Naive B cell (primary cell): ENCODE measurements at regions not wholly inside any gene's neighbourhood (a gene's known extent, or its start where the extent isn't known, plus 50 kb on each side); places are given as distances from the start of the nearest gene placed in this dataset.
A peak's percentile ranks its signal among the peaks of the same experiment; 100 is the strongest.

Experiments
- ATAC-seq, 2 donors: fragments of 150-1000 bp; cut with Tn5 transposase; 2 replicates each; pipeline ENCODE4 v1.10.0; 2021; ENCODE audit warnings: low read depth in 2 of 2, mild to moderate bottlenecking in 2 of 2, moderate library complexity in 2 of 2
- DNase-seq: peaks from one replicate; pipeline ENCODE4 v3.0.0; 2022
- H3K27ac Mint-ChIP-seq, 6 donors: one replicate each; pipeline ENCODE4 v1.8.0; 2020 to 2022; ENCODE audit warnings: mild to moderate bottlenecking in 6 of 6, mixed read lengths in 6 of 6, moderate library complexity in 5 of 6, inconsistent platforms in 2 of 6
- H3K27me3 Mint-ChIP-seq, 3 donors: one replicate each; pipeline ENCODE4 v1.8.0; 2021 to 2022; ENCODE audit warnings: mixed read lengths in 3 of 3, mild to moderate bottlenecking in 1 of 3
- H3K36me3 Mint-ChIP-seq, 2 donors: one replicate each; pipeline ENCODE4 v1.8.0; 2020 to 2022; ENCODE audit warnings: mixed read lengths in 2 of 2, inconsistent platforms in 1 of 2, mild to moderate bottlenecking in 1 of 2
- H3K4me1 Mint-ChIP-seq, 3 donors: one replicate each; pipeline ENCODE4 v1.8.0; 2020 to 2022; ENCODE audit warnings: mixed read lengths in 3 of 3, inconsistent platforms in 1 of 3, mild to moderate bottlenecking in 1 of 3, moderate library complexity in 1 of 3
- H3K4me3 Mint-ChIP-seq, 8 donors: one replicate each; pipeline ENCODE4 v1.8.0; 2020 to 2022; ENCODE audit warnings: mild to moderate bottlenecking in 8 of 8, mixed read lengths in 8 of 8, moderate library complexity in 8 of 8, inconsistent platforms in 2 of 8
- H3K9me3 Mint-ChIP-seq, 7 donors: one replicate each; pipeline ENCODE4 v1.8.0; 2020 to 2022; ENCODE audit warnings: mixed read lengths in 7 of 7, mild to moderate bottlenecking in 5 of 7, inconsistent platforms in 2 of 7, moderate library complexity in 1 of 7

GRCh38 chr10:4678023-4678950 lies 147.7 kb upstream of the AKR1E2 start:
- DNase-seq (no peak), ATAC-seq (no peak)
- no peaks in the 10 kb centered on the region for H3K9me3 Mint-ChIP-seq
- no peaks in the 10 kb centered on the region for H3K36me3 Mint-ChIP-seq
- peaks cover 8 to 23% (median 9%) of the 10 kb centered on the region in 3 donors for H3K27me3 Mint-ChIP-seq
- H3K27ac Mint-ChIP-seq: no peak overlapping the region
- H3K4me1 Mint-ChIP-seq: no peaks in the 10 kb centered on the region
- H3K4me3 Mint-ChIP-seq: no peak overlapping the region

- ATAC-seq: no peak
- H3K36me3 Mint-ChIP-seq: no peaks in the 10 kb centered on the region
- H3K4me3 Mint-ChIP-seq: no peak overlapping the region
Observed at GRCh38 chr10:4677296-4678021, 148.5 kb upstream of the AKR1E2 start.

GRCh38 chr10:4676566-4676965 lies 149.4 kb upstream of the AKR1E2 start:
- ATAC-seq: no peak
- H3K36me3 Mint-ChIP-seq: no peaks in the 10 kb centered on the region
- no peak overlapping the region for H3K4me3 Mint-ChIP-seq
- no peaks in the 10 kb centered on the region for H3K4me1 Mint-ChIP-seq
- no peak for DNase-seq
- H3K27ac Mint-ChIP-seq: no peak overlapping the region
- H3K9me3 Mint-ChIP-seq: no peaks in the 10 kb centered on the region
- H3K27me3 Mint-ChIP-seq: peaks cover 8 to 23% (median 8%) of the 10 kb centered on the region in 3 donors

More at GRCh38 chr10:4677296-4678021, 148.5 kb upstream of the AKR1E2 start:
- Mint-ChIP-seq H3K27ac (no peak overlapping the region), H3K9me3 (no peaks in the 10 kb centered on the region), H3K4me1 (no peaks in the 10 kb centered on the region), H3K27me3 (peaks cover 8 to 23% (median 8%) of the 10 kb centered on the region in 3 donors)
- DNase-seq: no peak

- Mint-ChIP-seq H3K4me3 (no peak overlapping the region), H3K27me3 (peaks cover 8 to 23% (median 8%) of the 10 kb centered on the region in 3 donors), H3K9me3 (peaks cover 0 to 7% (median 1%) of the 10 kb centered on the region in 7 donors), H3K27ac (no peak overlapping the region), H3K4me1 (no peaks in the 10 kb centered on the region), H3K36me3 (no peaks in the 10 kb centered on the region)
- DNase-seq: no peak
- ATAC-seq: no peak
Observed at GRCh38 chr10:4675808-4676207, 150.2 kb upstream of the AKR1E2 start.

- no peak overlapping the region for H3K4me3 Mint-ChIP-seq
- peaks cover 4 to 14% (median 8%) of the 10 kb centered on the region in 3 donors for H3K27me3 Mint-ChIP-seq
- H3K27ac Mint-ChIP-seq: no peak overlapping the region
- DNase-seq (no peak), ATAC-seq (no peak)
- H3K4me1 Mint-ChIP-seq: no peaks in the 10 kb centered on the region
- no peaks in the 10 kb centered on the region for H3K36me3 Mint-ChIP-seq
- peaks cover 0 to 30% (median 6%) of the 10 kb centered on the region in 7 donors for H3K9me3 Mint-ChIP-seq
Observed at GRCh38 chr10:4673279-4674040, 152.5 kb upstream of the AKR1E2 start.

DNA sequence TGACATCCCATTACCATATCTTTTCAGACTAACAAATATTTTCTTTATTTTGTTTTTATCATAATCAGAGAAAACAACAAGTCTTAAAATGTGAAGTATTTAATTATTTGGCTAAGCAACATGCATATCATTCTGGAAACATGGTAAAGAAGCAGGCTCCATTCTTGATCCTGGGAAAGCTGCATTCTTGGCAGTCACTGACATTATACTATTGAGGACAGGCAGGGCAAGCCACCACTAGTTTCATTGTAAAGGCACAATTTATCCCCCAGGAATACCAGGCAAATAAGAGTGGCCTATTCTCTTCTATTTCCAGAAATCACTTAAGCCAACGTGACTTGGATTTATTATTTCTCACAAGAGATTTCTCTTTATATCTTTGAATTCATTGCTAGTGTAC lies 153.8 kb upstream of the AKR1E2 start:
- no peak overlapping the region for H3K4me3 Mint-ChIP-seq
- H3K4me1 Mint-ChIP-seq: no peaks in the 10 kb centered on the region
- H3K27ac Mint-ChIP-seq: no peak overlapping the region
- H3K9me3 Mint-ChIP-seq: peaks cover 0 to 33% (median 6%) of the 10 kb centered on the region in 7 donors
- no peaks in the 10 kb centered on the region for H3K36me3 Mint-ChIP-seq
- peaks cover 4 to 9% (median 8%) of the 10 kb centered on the region in 3 donors for H3K27me3 Mint-ChIP-seq
- DNase-seq: no peak
- ATAC-seq: no peak

GRCh38 chr10:4671451-4672145 lies 154.4 kb upstream of the AKR1E2 start:
- DNase-seq: no peak
- H3K4me1 Mint-ChIP-seq: no peaks in the 10 kb centered on the region
- H3K4me3 Mint-ChIP-seq: no peak overlapping the region
- peaks cover 0 to 33% (median 6%) of the 10 kb centered on the region in 7 donors for H3K9me3 Mint-ChIP-seq
- H3K27me3 Mint-ChIP-seq: peaks cover 4 to 9% (median 7%) of the 10 kb centered on the region in 3 donors
- no peaks in the 10 kb centered on the region for H3K36me3 Mint-ChIP-seq
- no peak overlapping the region for H3K27ac Mint-ChIP-seq
- no peak for ATAC-seq

DNA sequence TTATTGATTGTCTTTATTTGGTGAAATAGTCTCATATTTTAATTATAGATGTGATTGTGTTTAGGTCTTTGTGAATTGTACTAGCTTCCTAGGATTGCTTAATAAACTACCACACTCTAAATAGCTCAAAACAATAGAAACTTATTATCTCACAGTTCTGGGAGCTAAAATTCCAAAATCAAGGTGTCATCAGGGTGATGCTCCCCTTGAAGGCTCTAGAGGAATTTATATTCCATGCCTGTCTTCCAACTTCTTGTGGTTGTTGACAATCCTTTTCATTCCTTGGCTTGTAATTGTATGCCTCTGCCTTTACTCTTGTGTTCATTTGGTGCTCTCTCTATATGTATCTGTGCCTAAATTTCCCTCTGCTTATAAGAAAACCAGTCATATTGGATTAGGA lies 155.3 kb upstream of the AKR1E2 start:
- ATAC-seq: no peak
- H3K9me3 Mint-ChIP-seq: peaks cover 0 to 33% (median 6%) of the 10 kb centered on the region in 7 donors
- H3K36me3 Mint-ChIP-seq: no peaks in the 10 kb centered on the region
- H3K4me3 Mint-ChIP-seq: no peak overlapping the region
- no peak for DNase-seq
- H3K27ac Mint-ChIP-seq: no peak overlapping the region
- peaks cover 0 to 8% (median 4%) of the 10 kb centered on the region in 3 donors for H3K27me3 Mint-ChIP-seq
- H3K4me1 Mint-ChIP-seq: no peaks in the 10 kb centered on the region

GRCh38 chr10:4669585-4669984 lies 156.4 kb upstream of the AKR1E2 start:
- Mint-ChIP-seq H3K36me3 (no peaks in the 10 kb centered on the region), H3K27ac (no peak overlapping the region), H3K9me3 (peaks cover 0 to 33% (median 6%) of the 10 kb centered on the region in 7 donors), H3K27me3 (peaks cover 0 to 4% (median 0%) of the 10 kb centered on the region in 3 donors), H3K4me3 (no peak overlapping the region), H3K4me1 (no peaks in the 10 kb centered on the region)
- DNase-seq: no peak
- ATAC-seq: no peak

GRCh38 chr10:4663162-4663992 lies 162.6 kb upstream of the AKR1E2 start:
- peaks cover 8 to 12% (median 12%) of the 10 kb centered on the region in 3 donors for H3K4me1 Mint-ChIP-seq
- DNase-seq (peak; percentile 30), ATAC-seq (peak; percentile 90 to 95)
- peak overlapping the region in 1 of 8 donors; percentile 29 for H3K4me3 Mint-ChIP-seq
- H3K27me3 Mint-ChIP-seq: peaks cover 0 to 8% (median 6%) of the 10 kb centered on the region in 3 donors
- H3K27ac Mint-ChIP-seq: peak overlapping the region in 1 of 6 donors; percentile 80
- H3K9me3 Mint-ChIP-seq: peaks cover 0 to 2% (median 0%) of the 10 kb centered on the region in 7 donors
- H3K36me3 Mint-ChIP-seq: no peaks in the 10 kb centered on the region

DNA sequence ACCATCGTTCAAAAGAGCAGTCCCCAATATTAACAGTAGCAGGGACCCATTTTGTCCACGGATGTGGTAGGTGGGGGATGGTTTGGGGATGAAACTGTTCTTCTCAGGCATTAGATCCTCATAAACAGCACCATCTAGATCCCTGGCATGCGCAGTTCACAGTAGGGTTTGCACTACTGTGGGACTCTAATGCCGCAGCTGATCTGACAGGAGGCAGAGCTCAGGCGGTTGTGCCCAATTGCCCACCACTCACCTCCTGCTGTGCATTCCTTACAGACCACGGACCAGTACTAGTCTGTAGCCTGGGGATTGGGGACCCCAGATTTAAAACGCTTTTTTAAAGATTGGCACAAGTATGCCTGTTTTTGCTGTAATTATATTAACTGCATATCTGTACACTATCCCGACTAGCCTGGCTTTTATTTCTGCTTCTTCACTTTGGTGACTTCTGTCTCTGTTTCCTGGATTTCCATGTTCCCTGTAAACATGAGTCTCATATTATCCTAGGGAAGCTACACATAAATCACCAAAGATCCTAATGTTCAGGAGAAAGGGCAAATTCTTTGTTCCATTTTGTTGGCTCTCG lies 163.3 kb upstream of the AKR1E2 start:
- H3K27ac Mint-ChIP-seq: peak overlapping the region in 1 of 6 donors; percentile 80
- no peaks in the 10 kb centered on the region for H3K36me3 Mint-ChIP-seq
- no peak for DNase-seq
- no peak overlapping the region for H3K4me3 Mint-ChIP-seq
- H3K27me3 Mint-ChIP-seq: peaks cover 0 to 8% (median 6%) of the 10 kb centered on the region in 3 donors
- H3K4me1 Mint-ChIP-seq: peaks cover 8 to 12% (median 12%) of the 10 kb centered on the region in 3 donors
- ATAC-seq: no peak
- H3K9me3 Mint-ChIP-seq: no peaks in the 10 kb centered on the region
